K562 (cell line): ENCODE measurements at regions not wholly inside any gene's neighbourhood (a gene's known extent, or its start where the extent isn't known, plus 50 kb on each side); places are given as distances from the start of the nearest gene placed in this dataset.

Source experiments
- ATAC-seq: fragments of 200-7000 bp; cut with Tn5 transposase; 3 replicates; pipeline ENCODE4 v1.9.1; 2020; ENCODE audit warnings: moderate library complexity
- BruUV-seq: library from RNA; stranded (reverse); fragments of 400-500 nt; replicated peaks from 2 replicates; lab custom pipeline; 2021; lab: Mats Ljungman, UMichigan
- CTCF ChIA-PET: fragments of 300-600 bp; formaldehyde crosslinking; extraction: SDS; loops from one replicate; lab custom pipeline; 2021; ENCODE audit warnings: low intra/inter-chr PET ratio; lab: Yijun Ruan, JAX
- POLR2A ChIA-PET: fragments of 300-600, 350-650 bp; sonication (Branson Sonifier 250); formaldehyde crosslinking; extraction: SDS; loops from one replicate; lab custom pipeline; 2021; ENCODE audit warnings: antibody characterized with exemption, inconsistent platforms; lab: Yijun Ruan, JAX
- DNase-seq, 4 experiments: peaks; one replicate each; pipeline versions ENCODE4 v3.0.0 to v3.0.0-alpha.2; 2011 to 2018; ENCODE audit warnings: low spot score in 3 of 4, mixed read lengths in 3 of 4; ENCODE audit errors: extremely low read depth in 1 of 4
- FAIRE-seq: peaks from 2 replicates; lab custom pipeline; 2011; peaks lifted over from hg19 to GRCh38; lab: Jason Lieb, UNC
- H2AFZ ChIP-seq: 2 replicates; pipeline ENCODE4 v1.6.0; 2011; ENCODE audit warnings: low read depth, low read length, control low read depth, inconsistent platforms
- H3K27ac ChIP-seq: fragments of 200-600 bp; 3 replicates; pipeline ENCODE4 v1.8.0; 2011; ENCODE audit warnings: low read depth, mild to moderate bottlenecking, control low read depth, inconsistent platforms, low read length, moderate library complexity, mixed read lengths; ENCODE audit errors: extremely low read depth
- H3K27me3 ChIP-seq, 2 experiments: fragments of 300-600 bp in 1 of 2; 2 replicates in 1 of 2; 3 replicates in 1 of 2; pipeline versions ENCODE4 v1.6.0 to v1.8.0; 2011; ENCODE audit warnings: inconsistent platforms in 2 of 2, low read length in 2 of 2, mild to moderate bottlenecking in 1 of 2, mixed read lengths in 1 of 2, moderate library complexity in 1 of 2; ENCODE audit not compliant: control insufficient read depth in 2 of 2, insufficient read depth in 2 of 2
- H3K36me3 ChIP-seq: fragments of 300-600 bp; 3 replicates; pipeline ENCODE4 v1.8.0; 2011; ENCODE audit warnings: mild to moderate bottlenecking, low read length, inconsistent platforms; ENCODE audit not compliant: control insufficient read depth, insufficient read depth
- H3K4me1 ChIP-seq, 2 experiments: fragments of 200-600 bp in 1 of 2; replicated peaks in 1 of 2; 2 replicates in 1 of 2; 3 replicates in 1 of 2; pipeline versions ENCODE4 v1.5.1 to v1.8.0; 2011; ENCODE audit warnings: inconsistent platforms in 2 of 2, low read length in 2 of 2, mild to moderate bottlenecking in 1 of 2, mixed read lengths in 1 of 2, moderate library complexity in 1 of 2; ENCODE audit not compliant: control insufficient read depth in 2 of 2, insufficient read depth in 2 of 2
- H3K4me2 ChIP-seq: 2 replicates; pipeline ENCODE4 v1.6.1; 2011; ENCODE audit warnings: low read length, control low read depth, inconsistent platforms, mixed read lengths; ENCODE audit not compliant: insufficient read depth
- H3K4me3 ChIP-seq: fragments of 200-600 bp; sonication (generic), shearing (Covaris generic); 2 replicates; pipeline ENCODE4 v1.5.1; 2016; ENCODE audit warnings: control low read depth, inconsistent platforms
- H3K79me2 ChIP-seq: fragments of 200-600 bp; 3 replicates; pipeline ENCODE4 v1.8.0; 2011; ENCODE audit warnings: low read length, inconsistent platforms; ENCODE audit not compliant: control insufficient read depth, insufficient read depth
- H3K9ac ChIP-seq, 2 experiments: 2 replicates each; pipeline versions ENCODE4 v1.6.0 to v1.6.1; 2011; ENCODE audit warnings: low read depth in 2 of 2, low read length in 2 of 2, control low read depth in 1 of 2, inconsistent platforms in 1 of 2, mild to moderate bottlenecking in 1 of 2, mixed read lengths in 1 of 2; ENCODE audit not compliant: insufficient read depth in 1 of 2
- H3K9me1 ChIP-seq: one replicate; pipeline ENCODE4 v1.6.0; 2011; ENCODE audit warnings: inconsistent platforms, mild to moderate bottlenecking, low read length, moderate library complexity; ENCODE audit not compliant: control insufficient read depth, insufficient read depth
- H3K9me3 ChIP-seq: replicated peaks from 2 replicates; pipeline ENCODE4 v1.5.1; 2011; ENCODE audit warnings: low read depth, low read length, inconsistent platforms; ENCODE audit not compliant: control insufficient read depth, insufficient read depth
- H4K20me1 ChIP-seq: replicated peaks from 2 replicates; pipeline ENCODE4 v1.6.1; 2011; ENCODE audit warnings: low read length, inconsistent platforms, mixed read lengths; ENCODE audit not compliant: control insufficient read depth, insufficient read depth
- ARID1B ChIP-seq: fragments of 450-650 bp; IDR thresholded peaks from 2 replicates; pipeline ENCODE4 v1.6.1; 2016; ENCODE audit warnings: antibody characterized with exemption, mild to moderate bottlenecking, inconsistent platforms
- BCL6 ChIP-seq: fragments of 250-450 bp; sonication (Bioruptor Pico); IDR thresholded peaks from 2 replicates; pipeline ENCODE4 v1.4.0; 2020
- BMI1 ChIP-seq: fragments of 150-350 bp; IDR thresholded peaks from 2 replicates; pipeline ENCODE4 v1.6.1; 2014; ENCODE audit warnings: low read length
- CBX1 ChIP-seq: sonication (generic); IDR thresholded peaks from 2 replicates; pipeline ENCODE4 v1.6.1; 2016; ENCODE audit warnings: antibody characterized with exemption, low read depth, mild to moderate bottlenecking
- GTF2A2 ChIP-seq: IDR thresholded peaks from 2 replicates; pipeline ENCODE4 v1.6.1; 2016; ENCODE audit warnings: mild to moderate bottlenecking, missing genetic modification characterization, missing compliant biosample characterization
- HMG20A ChIP-seq: fragments of 450-650 bp; formaldehyde crosslinking; conservative IDR thresholded peaks from 2 replicates; pipeline ENCODE4 v1.4.0; 2020; ENCODE audit warnings: mild to moderate bottlenecking, mixed read lengths
- PHF8 ChIP-seq: fragments of 200-600 bp; sonication (generic); IDR thresholded peaks from 2 replicates; pipeline ENCODE4 v1.6.1; 2012; ENCODE audit warnings: mixed run types, mild to moderate bottlenecking, inconsistent platforms, low read length, moderate library complexity, borderline replicate concordance
- ZNF124 ChIP-seq: sonication (generic); formaldehyde crosslinking; IDR thresholded peaks from 2 replicates; pipeline ENCODE4 v1.8.1; 2022; ENCODE audit warnings: missing genetic modification reagents
- WGBS: fragments of 100-300 bp; shearing (Covaris generic); methylation state at CpG from one replicate; pipeline ENCODE4 v1.1.6; 2016; ENCODE audit warnings: low coverage, mixed read lengths; ENCODE audit not compliant: insufficient coverage; ENCODE audit errors: missing lambda C conversion rate; 5-methylcytosine and 5-hydroxymethylcytosine counted together
- in situ Hi-C: fragments of 300-500 bp; cut with MboI; formaldehyde crosslinking; loops from 4 replicates; pipeline ENCODE4 v1.15.0; 2018; ENCODE audit warnings: inconsistent platforms, mixed read lengths
- intact Hi-C: fragments of 100-400 bp; cut with micrococcal nuclease; formaldehyde crosslinking; loops from 2 replicates; pipeline ENCODE4 v1.14.2; 2022
- TF ChIP-seq, protein P1 (sequence below): sonication (generic); formaldehyde crosslinking; IDR thresholded peaks from 2 replicates; pipeline ENCODE4 v1.8.0; 2022; ENCODE audit warnings: mild to moderate bottlenecking, missing genetic modification reagents
- TF ChIP-seq, protein P2 (sequence below): sonication (generic); formaldehyde crosslinking; IDR thresholded peaks from 2 replicates; pipeline ENCODE4 v1.9.0; 2022; ENCODE audit warnings: mild to moderate bottlenecking, missing genetic modification reagents

DNA sequence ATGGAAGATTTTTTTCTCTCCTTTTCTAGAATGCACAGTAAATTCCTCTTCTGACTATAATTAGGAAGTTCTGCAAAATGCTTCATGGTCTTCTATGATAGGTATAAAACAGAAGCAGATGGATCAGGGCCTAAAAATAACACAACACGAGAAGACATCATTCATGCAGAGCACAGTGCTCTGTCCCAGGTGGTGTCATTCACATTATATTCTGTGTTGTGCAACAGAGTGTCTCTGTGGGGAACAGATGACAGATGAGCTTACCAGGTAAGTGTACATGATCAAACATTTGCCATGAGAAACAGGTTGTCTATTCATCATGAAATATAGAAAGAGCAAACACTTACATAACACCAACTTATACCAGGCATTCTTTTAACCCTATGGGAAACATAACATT, 288.3 kb downstream of the KCTD12 start (continued):
- TF ChIP-seq, protein P1, sequence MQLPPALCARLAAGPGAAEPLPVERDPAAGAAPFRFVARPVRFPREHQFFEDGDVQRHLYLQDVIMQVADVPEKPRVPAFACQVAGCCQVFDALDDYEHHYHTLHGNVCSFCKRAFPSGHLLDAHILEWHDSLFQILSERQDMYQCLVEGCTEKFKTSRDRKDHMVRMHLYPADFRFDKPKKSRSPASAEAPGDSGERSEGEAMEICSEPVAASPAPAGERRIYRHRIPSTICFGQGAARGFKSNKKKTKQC = no peak
- TF ChIP-seq PHF8 = no peak
- TF ChIP-seq, protein P2, sequence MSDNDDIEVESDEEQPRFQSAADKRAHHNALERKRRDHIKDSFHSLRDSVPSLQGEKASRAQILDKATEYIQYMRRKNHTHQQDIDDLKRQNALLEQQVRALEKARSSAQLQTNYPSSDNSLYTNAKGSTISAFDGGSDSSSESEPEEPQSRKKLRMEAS (CRISPR knock-in tag) = no peak
- TF ChIP-seq BCL6 (CRISPR knock-in tag) = no peak
- no peak for TF ChIP-seq GTF2A2 (tag)
- TF ChIP-seq ZNF124 (CRISPR knock-in tag) = no peak
- no peak for TF ChIP-seq CBX1
- TF ChIP-seq HMG20A (CRISPR knock-in tag) = no peak

GRCh38 chr13:76596216-76596615, 290.0 kb downstream of the KCTD12 start:
- TF ChIP-seq ARID1B = no peak
- TF ChIP-seq BMI1 = no peak
- TF ChIP-seq, all 486 proteins: peak for 0
- intact Hi-C loops = no loop called here
- ATAC-seq = no peak
- Histone ChIP-seq H3K36me3 (no peaks in the 10 kb centered on the region), H3K27me3 (no peaks in the 10 kb centered on the region), H3K9ac (no peak overlapping the region), H3K4me2 (no peak overlapping the region), H3K27ac (no peak overlapping the region), H3K9me1 (no peaks in the 10 kb centered on the region), H3K79me2 (no peaks in the 10 kb centered on the region), H3K4me1 (no peaks in the 10 kb centered on the region), H2AFZ (no peak overlapping the region), H3K9me3 (no peaks in the 10 kb centered on the region), H4K20me1 (no peaks in the 10 kb centered on the region), H3K4me3 (no peak overlapping the region)
- FAIRE-seq = no peak
- ChIA-PET POLR2A (no interaction called here), CTCF (no interaction called here)
- no TSS peak for BruUV-seq
- in situ Hi-C loops = no loop called here
- 0% methylated on average over 1 of the region's 1 CpG for WGBS
- no peak for DNase-seq
